ENCODE measurements at regions not wholly inside any gene's neighbourhood (a gene's known extent, or its start where the extent isn't known, plus 50 kb on each side); places are given as distances from the start of the nearest gene placed in this dataset.

GRCh38 chr5:159619826-159620225 lies 289.5 kb upstream of the IL12B start:
- no peak for TF ChIP-seq CTCF (IDR thresholded peaks at IDR 0.05; ENCODE audit: low read depth, low read length)

GRCh38 chr5:159620853-159621540 lies 290.7 kb upstream of the IL12B start:
- no peak for TF ChIP-seq CTCF (IDR thresholded peaks at IDR 0.05; ENCODE audit: low read depth, low read length)
- no peak overlapping the region for H3K4me3 ChIP-seq (ENCODE audit: low read depth, low read length)

More at GRCh38 chr5:159619826-159620225, 289.5 kb upstream of the IL12B start:
- H3K4me3 ChIP-seq (ENCODE audit: low read depth, low read length) = no peak overlapping the region

- no peak for TF ChIP-seq CTCF (IDR thresholded peaks at IDR 0.05; ENCODE audit: low read depth, low read length)
- H3K4me3 ChIP-seq (ENCODE audit: low read depth, low read length) = no peak overlapping the region
Measured at GRCh38 chr5:159628703-159629102, 287.6 kb upstream of the ADRA1B start.

GRCh38 chr5:159629158-159629557 lies 287.1 kb upstream of the ADRA1B start:
- no peak for TF ChIP-seq CTCF (IDR thresholded peaks at IDR 0.05; ENCODE audit: low read depth, low read length)
- H3K4me3 ChIP-seq (ENCODE audit: low read depth, low read length) = no peak overlapping the region

- TF ChIP-seq CTCF (IDR thresholded peaks at IDR 0.05; ENCODE audit: low read depth, low read length) = no peak
- H3K4me3 ChIP-seq (ENCODE audit: low read depth, low read length) = no peak overlapping the region
Measured at GRCh38 chr5:159630545-159630944, 285.7 kb upstream of the ADRA1B start.

GRCh38 chr5:159631001-159631400 lies 285.3 kb upstream of the ADRA1B start:
- TF ChIP-seq CTCF (IDR thresholded peaks at IDR 0.05; ENCODE audit: low read depth, low read length) = no peak
- H3K4me3 ChIP-seq (ENCODE audit: low read depth, low read length) = no peak overlapping the region

GRCh38 chr5:159632866-159633265 lies 283.4 kb upstream of the ADRA1B start:
- no peak overlapping the region for H3K4me3 ChIP-seq (ENCODE audit: low read depth, low read length)

More at GRCh38 chr5:159632866-159633265, 283.4 kb upstream of the ADRA1B start:
- no peak for TF ChIP-seq CTCF (IDR thresholded peaks at IDR 0.05; ENCODE audit: low read depth, low read length)
